Activated naive CD8-positive, alpha-beta T cell (primary cell): ENCODE measurements at regions not wholly inside any gene's neighbourhood (a gene's known extent, or its start where the extent isn't known, plus 50 kb on each side); places are given as distances from the start of the nearest gene placed in this dataset.
A peak's percentile ranks its signal among the peaks of the same experiment; 100 is the strongest.

Experiments
- H3K27ac Mint-ChIP-seq: one replicate; pipeline ENCODE4 v1.8.0; 2021; ENCODE audit warnings: mixed read lengths
- H3K27me3 Mint-ChIP-seq: one replicate; pipeline ENCODE4 v1.8.0; 2021; ENCODE audit warnings: mixed read lengths
- H3K36me3 Mint-ChIP-seq: one replicate; pipeline ENCODE4 v1.8.0; 2021; ENCODE audit warnings: mixed read lengths
- H3K4me1 Mint-ChIP-seq: one replicate; pipeline ENCODE4 v1.8.0; 2021; ENCODE audit warnings: low read depth, mixed read lengths
- H3K4me3 Mint-ChIP-seq: one replicate; pipeline ENCODE4 v1.8.0; 2021; ENCODE audit warnings: mild to moderate bottlenecking, mixed read lengths
- H3K9me3 Mint-ChIP-seq: one replicate; pipeline ENCODE4 v1.8.0; 2021; ENCODE audit warnings: low read depth, mixed read lengths

DNA sequence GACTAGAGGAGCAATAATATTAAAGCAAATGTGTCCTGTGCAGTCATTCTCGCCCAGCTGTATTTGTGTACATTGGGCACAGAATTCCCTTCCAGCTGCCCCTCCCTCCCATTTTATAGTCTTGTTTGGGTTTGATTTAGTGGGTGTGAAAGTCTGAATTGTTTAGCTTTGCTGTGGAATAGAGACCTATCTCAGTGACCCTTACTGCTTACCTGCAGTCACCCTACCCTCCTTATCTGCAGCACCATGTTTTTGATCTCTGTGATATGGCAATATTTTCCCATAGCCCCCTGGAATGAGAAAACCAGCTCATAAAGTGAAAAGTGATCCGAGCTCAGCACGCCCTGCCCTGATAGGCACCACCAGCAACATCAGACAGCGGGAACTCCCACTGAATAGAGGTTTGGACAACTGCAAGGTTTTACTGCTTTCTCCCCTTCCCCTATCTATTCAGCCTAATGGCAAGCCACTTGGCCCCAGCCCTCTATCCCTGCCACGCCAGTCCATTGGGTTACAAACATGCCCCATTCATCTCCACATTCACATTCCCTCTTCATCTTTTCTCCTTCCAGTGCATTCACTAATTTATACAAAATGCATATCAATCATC lies 199.0 kb downstream of the ETS1 start:
- Mint-ChIP-seq H3K36me3 (peaks cover 4% of the 10 kb centered on the region), H3K27me3 (no peaks in the 10 kb centered on the region), H3K4me3 (no peak overlapping the region), H3K4me1 (peaks cover 29% of the 10 kb centered on the region), H3K27ac (no peak overlapping the region), H3K9me3 (no peaks in the 10 kb centered on the region)

DNA sequence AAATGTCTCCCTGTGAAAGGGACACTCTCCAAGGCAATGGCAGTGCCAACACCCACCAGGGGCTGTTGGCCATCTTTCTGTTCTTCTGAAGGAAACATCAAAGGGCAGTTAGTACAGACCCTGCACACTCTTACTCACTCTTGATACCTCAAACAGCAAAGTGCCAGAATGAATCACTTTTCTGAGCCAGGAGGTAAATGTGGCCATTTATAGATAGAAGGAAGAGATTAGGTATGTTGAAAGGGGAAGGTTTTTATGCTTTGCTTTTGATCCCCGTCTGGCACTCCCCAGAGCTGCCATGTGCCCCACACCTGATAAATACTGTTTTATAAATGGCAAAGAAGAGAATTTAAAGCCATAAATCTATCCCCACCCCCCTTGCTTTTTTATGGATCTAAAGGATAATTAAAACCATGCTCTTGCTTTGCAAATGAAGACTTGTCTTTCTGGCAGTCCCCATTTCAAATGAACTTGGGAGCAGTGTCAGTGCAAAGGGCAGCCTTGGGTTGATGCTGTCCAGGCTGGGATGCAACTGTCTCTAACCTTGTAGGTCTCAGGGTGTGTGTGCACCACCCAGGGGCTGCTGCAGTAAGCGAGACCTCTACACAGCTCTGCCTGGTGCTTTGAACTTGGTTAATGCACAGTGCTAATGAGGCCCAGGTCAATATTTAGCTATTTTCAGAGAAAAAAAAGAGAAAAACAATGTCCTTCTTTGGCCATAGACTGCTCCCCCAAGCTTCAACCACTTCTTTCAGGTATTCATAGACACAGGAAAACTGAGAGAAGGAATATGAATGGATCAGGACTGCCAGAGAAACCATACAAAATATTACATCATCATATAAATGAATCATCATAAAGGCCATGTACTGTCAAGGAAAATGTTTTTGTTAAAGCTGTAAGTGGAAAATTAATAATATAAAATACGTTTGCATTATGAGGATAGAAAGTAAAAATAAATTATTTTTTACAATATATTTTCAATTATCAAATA lies 207.5 kb downstream of the ETS1 start:
- Mint-ChIP-seq H3K27me3 (no peaks in the 10 kb centered on the region), H3K4me1 (peaks cover 48% of the 10 kb centered on the region), H3K36me3 (peaks cover 12% of the 10 kb centered on the region), H3K4me3 (peak overlapping the region; percentile 38), H3K9me3 (peaks cover 4% of the 10 kb centered on the region), H3K27ac (peak overlapping the region; percentile 69)

DNA sequence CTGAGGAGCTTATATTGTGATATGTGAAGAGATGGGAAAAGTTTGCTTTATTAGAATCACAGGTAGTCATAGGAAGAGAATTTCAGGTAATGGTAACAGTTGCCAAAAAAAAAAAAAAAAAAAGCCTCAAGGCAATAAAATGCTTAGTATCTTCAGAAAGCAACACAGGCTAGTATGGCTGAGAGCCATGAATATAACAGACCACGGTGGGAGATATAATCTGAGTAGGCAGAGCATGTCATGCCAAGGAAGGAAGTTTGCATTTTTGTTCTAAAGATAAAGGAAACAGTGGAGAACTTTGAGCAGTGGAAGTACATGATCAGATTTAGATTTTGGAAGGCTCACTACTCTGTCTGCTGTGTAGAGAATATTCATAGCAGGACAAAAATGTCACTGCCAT lies 211.4 kb downstream of the ETS1 start:
- peaks cover 56% of the 10 kb centered on the region for H3K4me1 Mint-ChIP-seq
- H3K27ac Mint-ChIP-seq: no peak overlapping the region
- no peak overlapping the region for H3K4me3 Mint-ChIP-seq
- H3K9me3 Mint-ChIP-seq: peaks cover 4% of the 10 kb centered on the region
- no peaks in the 10 kb centered on the region for H3K27me3 Mint-ChIP-seq
- peaks cover 6% of the 10 kb centered on the region for H3K36me3 Mint-ChIP-seq

DNA sequence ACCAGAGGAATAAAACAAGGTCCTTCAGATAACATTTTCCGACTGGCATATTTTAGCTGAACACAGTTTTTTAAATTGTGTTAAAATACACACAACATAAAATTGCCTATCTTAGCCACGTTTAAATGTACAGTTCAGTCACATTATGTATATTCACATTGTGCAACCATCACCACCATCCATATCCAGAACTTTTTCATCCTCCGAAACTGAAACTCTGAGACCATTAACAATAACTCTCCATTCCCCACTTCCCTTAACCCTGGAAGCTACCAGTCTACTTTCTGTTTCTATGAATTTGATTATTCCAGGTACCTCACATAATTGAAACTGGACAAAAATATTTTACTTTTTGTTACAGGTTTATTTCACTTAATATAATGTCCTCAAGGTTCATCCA lies 213.3 kb downstream of the ETS1 start:
- H3K36me3 Mint-ChIP-seq: peaks cover 5% of the 10 kb centered on the region
- H3K4me1 Mint-ChIP-seq: peaks cover 41% of the 10 kb centered on the region
- no peak overlapping the region for H3K27ac Mint-ChIP-seq
- no peaks in the 10 kb centered on the region for H3K27me3 Mint-ChIP-seq
- H3K9me3 Mint-ChIP-seq: peaks cover 4% of the 10 kb centered on the region
- H3K4me3 Mint-ChIP-seq: no peak overlapping the region

DNA sequence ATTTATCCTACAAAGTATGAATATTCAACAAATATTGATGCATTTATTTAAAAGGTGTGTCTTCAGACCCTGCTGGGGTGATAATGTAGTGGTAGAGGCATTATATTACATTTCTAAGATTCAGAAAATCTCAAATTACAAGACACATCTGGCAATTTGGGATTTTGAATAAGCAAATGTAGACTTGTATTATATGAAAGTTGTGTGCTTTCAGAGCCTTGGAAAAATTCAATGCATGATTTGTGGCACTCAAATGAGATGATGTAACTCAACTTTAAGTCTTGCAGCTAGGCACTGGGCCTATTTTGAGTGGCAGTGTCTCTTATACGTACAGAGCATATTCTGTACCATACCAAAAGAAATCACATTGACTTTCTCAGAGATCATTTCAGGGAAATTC lies 214.4 kb downstream of the ETS1 start:
- H3K4me3 Mint-ChIP-seq: no peak overlapping the region
- H3K36me3 Mint-ChIP-seq: no peaks in the 10 kb centered on the region
- no peaks in the 10 kb centered on the region for H3K9me3 Mint-ChIP-seq
- no peaks in the 10 kb centered on the region for H3K27me3 Mint-ChIP-seq
- no peak overlapping the region for H3K27ac Mint-ChIP-seq
- peaks cover 35% of the 10 kb centered on the region for H3K4me1 Mint-ChIP-seq

DNA sequence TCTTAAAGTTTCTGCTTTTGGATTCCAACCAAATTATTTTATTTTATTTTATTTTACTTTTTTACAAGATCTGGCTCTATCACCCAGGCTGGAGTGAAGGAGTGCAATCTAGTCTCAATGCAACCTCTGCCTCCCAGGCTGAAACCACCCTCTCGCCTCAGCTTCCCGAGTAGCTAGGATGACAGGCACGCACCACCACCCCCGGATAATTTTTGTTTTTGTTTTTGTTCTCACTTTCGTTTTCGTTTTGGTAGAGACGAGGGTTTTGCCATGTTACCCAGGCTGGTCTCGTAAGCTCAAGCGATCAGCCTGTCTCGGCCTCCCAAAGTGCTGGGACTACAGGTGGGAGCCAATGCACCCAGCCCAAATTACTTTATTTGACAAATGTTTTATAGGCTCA lies 219.8 kb downstream of the ETS1 start:
- H3K9me3 Mint-ChIP-seq: peaks cover 6% of the 10 kb centered on the region
- H3K36me3 Mint-ChIP-seq: no peaks in the 10 kb centered on the region
- no peak overlapping the region for H3K4me3 Mint-ChIP-seq
- no peak overlapping the region for H3K27ac Mint-ChIP-seq
- H3K4me1 Mint-ChIP-seq: peaks cover 12% of the 10 kb centered on the region
- no peaks in the 10 kb centered on the region for H3K27me3 Mint-ChIP-seq

DNA sequence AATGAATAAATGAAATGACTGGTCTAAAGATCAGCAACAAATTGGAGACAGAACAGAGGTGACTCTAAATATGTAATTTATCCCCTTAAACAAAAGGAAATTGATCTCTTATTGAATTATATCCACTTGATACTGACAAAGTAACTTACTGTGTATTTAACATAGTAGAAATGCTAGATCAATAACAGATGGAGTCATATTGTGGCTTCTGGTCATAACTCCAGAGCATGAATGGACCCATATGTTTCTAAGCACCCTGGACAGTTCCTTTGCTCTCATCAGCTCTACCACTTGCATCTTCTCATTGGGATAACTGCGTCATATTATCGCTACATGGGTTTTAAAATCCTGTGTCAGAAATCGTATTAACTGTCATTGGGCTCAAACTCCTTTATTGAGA lies 222.3 kb downstream of the ETS1 start:
- H3K27ac Mint-ChIP-seq: no peak overlapping the region
- H3K4me3 Mint-ChIP-seq: no peak overlapping the region
- peaks cover 6% of the 10 kb centered on the region for H3K9me3 Mint-ChIP-seq
- no peaks in the 10 kb centered on the region for H3K36me3 Mint-ChIP-seq
- no peaks in the 10 kb centered on the region for H3K27me3 Mint-ChIP-seq
- H3K4me1 Mint-ChIP-seq: peaks cover 10% of the 10 kb centered on the region

DNA sequence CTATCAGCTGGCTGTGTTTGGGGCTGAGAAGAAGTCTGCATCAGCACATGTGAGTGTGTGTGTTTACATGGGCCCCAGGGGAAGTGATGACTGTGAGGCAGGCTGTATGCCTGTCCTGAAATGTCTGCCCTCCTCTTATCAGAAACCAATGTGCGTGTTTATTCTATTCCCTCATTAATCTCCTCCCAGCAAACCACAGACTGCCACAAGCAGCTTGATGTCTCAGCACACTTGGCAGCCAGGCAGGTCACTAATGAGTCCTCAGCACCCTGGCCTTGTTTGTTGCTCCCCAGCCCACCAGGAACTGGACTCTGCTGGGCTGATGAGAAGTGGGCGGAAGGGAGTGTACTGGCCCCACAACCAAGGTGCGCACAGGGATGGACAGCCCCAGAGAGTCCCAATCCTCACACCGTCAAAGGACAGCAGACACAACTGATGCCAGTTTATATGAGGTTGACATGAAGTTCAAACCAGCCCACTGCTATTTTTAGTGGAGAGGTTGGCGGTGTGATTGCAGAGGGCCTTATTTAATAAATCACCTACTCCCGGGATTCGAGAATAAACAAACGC lies 225.8 kb downstream of the ETS1 start:
- Mint-ChIP-seq H3K4me1 (peaks cover 13% of the 10 kb centered on the region), H3K4me3 (no peak overlapping the region), H3K27me3 (no peaks in the 10 kb centered on the region), H3K9me3 (peaks cover 6% of the 10 kb centered on the region), H3K36me3 (no peaks in the 10 kb centered on the region), H3K27ac (no peak overlapping the region)

DNA sequence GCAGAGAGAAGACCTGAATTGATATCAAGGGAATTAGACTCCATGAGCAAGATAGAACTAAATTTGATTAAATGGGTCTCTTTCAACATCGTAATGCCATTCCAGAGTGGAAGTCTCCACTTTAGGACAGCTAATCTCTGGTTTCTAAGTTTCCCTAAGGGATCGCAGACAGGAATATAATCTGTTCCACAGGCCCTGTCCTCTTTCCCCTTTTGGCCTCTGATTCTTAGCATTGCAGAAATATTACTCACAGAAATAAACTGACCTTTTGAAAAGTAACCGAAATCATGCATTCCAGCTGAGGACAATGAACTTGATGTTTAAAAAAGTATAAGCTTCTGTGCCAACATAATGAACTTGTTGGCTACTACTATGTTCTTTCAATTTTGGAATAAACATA lies 227.8 kb downstream of the ETS1 start:
- no peaks in the 10 kb centered on the region for H3K27me3 Mint-ChIP-seq
- no peak overlapping the region for H3K27ac Mint-ChIP-seq
- H3K36me3 Mint-ChIP-seq: no peaks in the 10 kb centered on the region
- peaks cover 15% of the 10 kb centered on the region for H3K4me1 Mint-ChIP-seq
- H3K9me3 Mint-ChIP-seq: no peaks in the 10 kb centered on the region
- H3K4me3 Mint-ChIP-seq: no peak overlapping the region

DNA sequence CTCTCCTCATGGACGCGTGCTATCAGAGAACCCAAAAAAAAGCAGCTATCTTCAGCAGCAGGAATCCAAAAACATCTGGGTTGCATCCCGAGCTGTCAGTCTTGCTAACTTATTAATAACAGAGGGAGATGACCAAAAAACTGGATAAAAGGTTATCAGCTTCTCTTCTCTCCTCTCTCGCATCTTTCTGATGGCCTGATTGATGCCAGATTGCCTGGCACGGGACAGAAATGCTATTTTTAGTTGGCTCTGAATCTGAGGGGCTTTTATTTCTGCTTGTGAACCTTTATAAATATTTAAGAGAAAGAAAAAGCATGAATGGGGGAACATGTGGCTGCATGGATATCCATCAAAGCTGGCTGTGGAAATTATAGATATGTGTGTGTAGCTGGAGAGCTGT lies 230.3 kb downstream of the ETS1 start:
- no peak overlapping the region for H3K4me3 Mint-ChIP-seq
- no peaks in the 10 kb centered on the region for H3K27me3 Mint-ChIP-seq
- H3K36me3 Mint-ChIP-seq: no peaks in the 10 kb centered on the region
- H3K9me3 Mint-ChIP-seq: no peaks in the 10 kb centered on the region
- peaks cover 25% of the 10 kb centered on the region for H3K4me1 Mint-ChIP-seq
- H3K27ac Mint-ChIP-seq: no peak overlapping the region

DNA sequence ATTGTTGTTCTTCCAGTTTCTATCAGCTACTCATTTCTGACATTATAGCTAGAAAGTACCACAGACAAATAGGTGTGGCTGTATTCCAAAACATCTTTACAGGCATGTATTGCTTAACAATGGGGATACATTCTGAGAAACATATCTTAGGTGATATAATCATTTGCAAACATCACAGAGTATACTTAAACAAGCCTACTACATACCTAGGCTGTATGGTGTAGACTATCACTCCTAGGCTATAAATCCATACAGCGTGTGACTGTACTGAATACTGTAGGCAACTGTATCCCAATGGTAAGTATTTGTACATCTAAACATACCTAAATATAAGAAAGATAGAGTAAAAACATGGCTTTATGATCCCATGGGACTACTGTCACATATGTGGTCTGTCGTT lies 231.8 kb downstream of the ETS1 start:
- Mint-ChIP-seq H3K27me3 (no peaks in the 10 kb centered on the region), H3K4me1 (peaks cover 33% of the 10 kb centered on the region), H3K9me3 (no peaks in the 10 kb centered on the region), H3K27ac (no peak overlapping the region), H3K4me3 (no peak overlapping the region), H3K36me3 (no peaks in the 10 kb centered on the region)

DNA sequence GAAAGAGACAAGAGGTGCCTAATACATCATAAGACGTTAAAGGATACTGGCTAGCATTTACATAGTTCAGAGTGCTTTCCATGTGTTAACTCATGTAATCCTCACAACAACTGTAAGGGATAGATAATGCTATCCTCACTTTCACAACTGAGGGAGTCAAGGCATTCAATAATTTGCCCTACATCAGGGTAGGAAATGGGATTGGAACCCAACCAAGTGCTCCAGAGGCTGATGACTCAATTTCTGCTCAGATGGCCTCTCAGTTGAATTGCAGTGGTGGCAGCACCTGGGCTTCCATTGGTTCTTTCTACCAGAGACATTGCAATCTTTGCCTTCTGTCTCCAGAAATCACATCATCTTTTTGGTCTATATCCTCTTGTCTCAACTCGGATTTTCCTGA lies 232.9 kb downstream of the ETS1 start:
- no peak overlapping the region for H3K27ac Mint-ChIP-seq
- H3K36me3 Mint-ChIP-seq: no peaks in the 10 kb centered on the region
- H3K27me3 Mint-ChIP-seq: no peaks in the 10 kb centered on the region
- H3K9me3 Mint-ChIP-seq: no peaks in the 10 kb centered on the region
- H3K4me3 Mint-ChIP-seq: no peak overlapping the region
- peaks cover 44% of the 10 kb centered on the region for H3K4me1 Mint-ChIP-seq

DNA sequence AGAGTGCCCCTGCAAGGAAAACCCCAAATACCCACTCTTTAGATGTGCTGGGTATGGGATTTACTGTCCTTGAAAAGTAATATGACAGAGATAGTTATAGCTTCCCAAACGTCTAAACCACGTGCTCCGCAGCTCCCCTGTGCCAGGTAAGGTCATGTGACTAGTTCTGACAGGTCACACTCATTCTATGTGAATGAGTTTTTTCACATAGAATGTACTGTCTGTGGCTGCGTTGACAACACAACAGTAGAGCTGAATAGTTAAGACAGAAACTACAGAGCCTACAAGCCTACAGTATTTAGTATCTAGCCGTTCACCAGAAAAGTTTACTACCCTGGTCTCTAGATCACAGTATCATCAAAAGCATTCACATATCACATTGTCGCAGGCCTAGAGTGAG lies 236.2 kb downstream of the ETS1 start:
- H3K4me1 Mint-ChIP-seq: peaks cover 59% of the 10 kb centered on the region
- no peak overlapping the region for H3K27ac Mint-ChIP-seq
- no peaks in the 10 kb centered on the region for H3K9me3 Mint-ChIP-seq
- H3K4me3 Mint-ChIP-seq: no peak overlapping the region
- no peaks in the 10 kb centered on the region for H3K36me3 Mint-ChIP-seq
- no peaks in the 10 kb centered on the region for H3K27me3 Mint-ChIP-seq

DNA sequence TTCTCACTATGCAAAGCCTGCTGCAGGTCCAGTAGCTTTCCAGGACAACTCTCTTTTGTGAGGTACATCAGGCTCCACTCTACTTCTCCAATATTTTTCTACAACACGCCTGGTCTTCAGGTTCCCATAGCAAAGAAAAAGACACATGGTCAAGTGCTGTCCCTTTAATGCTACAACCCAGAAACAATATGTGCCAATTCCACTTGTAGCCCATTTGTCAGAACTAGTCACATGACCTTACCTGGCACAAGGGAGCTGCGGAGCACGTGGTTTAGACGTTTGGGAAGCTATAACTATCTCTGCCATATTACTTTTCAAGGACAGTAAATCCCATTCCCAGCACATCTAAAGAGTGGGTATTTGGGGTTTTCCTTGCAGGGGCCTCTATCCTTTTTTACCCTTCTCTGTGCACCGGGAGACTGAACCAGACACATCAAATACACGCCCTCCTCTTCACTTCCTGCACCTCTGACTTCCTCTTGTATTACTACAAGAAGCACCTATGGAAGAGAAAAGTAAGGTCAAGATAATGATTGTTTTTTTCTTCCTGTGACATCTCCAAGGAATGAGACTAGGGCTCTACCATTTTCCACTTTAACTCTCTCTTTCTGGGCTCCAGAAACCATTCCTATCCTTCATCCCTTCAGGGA lies 237.6 kb downstream of the ETS1 start:
- no peaks in the 10 kb centered on the region for H3K9me3 Mint-ChIP-seq
- H3K4me1 Mint-ChIP-seq: peaks cover 72% of the 10 kb centered on the region
- peaks cover 2% of the 10 kb centered on the region for H3K36me3 Mint-ChIP-seq
- H3K27ac Mint-ChIP-seq: peak overlapping the region; percentile 89
- no peaks in the 10 kb centered on the region for H3K27me3 Mint-ChIP-seq
- H3K4me3 Mint-ChIP-seq: peak overlapping the region; percentile 52

DNA sequence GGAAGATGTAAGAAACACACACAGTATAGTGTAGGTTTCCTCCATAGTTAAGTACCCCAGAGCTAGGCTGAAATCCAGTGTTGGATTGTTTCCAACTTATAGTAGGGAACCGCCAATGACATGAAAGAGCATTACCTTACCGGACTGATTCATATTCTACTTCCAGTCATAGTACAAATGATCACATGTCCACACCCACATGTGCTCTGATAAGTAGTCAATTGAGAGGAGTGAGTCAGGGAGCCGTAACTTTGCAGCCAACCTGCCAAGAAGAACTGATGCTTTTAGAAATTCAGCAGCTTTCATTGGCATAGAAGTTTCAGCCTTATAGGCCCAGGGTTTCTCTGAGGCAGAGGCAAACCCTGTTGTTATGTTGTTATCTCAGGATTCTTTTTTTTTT lies 240.6 kb downstream of the ETS1 start:
- Mint-ChIP-seq H3K4me1 (peaks cover 87% of the 10 kb centered on the region), H3K27ac (peak overlapping the region; percentile 65), H3K27me3 (no peaks in the 10 kb centered on the region), H3K36me3 (peaks cover 6% of the 10 kb centered on the region), H3K4me3 (no peak overlapping the region), H3K9me3 (peaks cover 4% of the 10 kb centered on the region)
